Transverse colon (tissue), 4 donors: ENCODE measurements at regions not wholly inside any gene's neighbourhood (a gene's known extent, or its start where the extent isn't known, plus 50 kb on each side); places are given as distances from the start of the nearest gene placed in this dataset.
A peak's percentile ranks its signal among the peaks of the same experiment; 100 is the strongest.
"Not testable (repeated sequence)": the region's sequence is repeated elsewhere in the genome, so short reads cannot be mapped to it uniquely, and the experiment has no call there.

Source experiments
- DNase-seq: peaks from one replicate; pipeline ENCODE4 v3.0.0-alpha.2; 2019
- H3K27ac ChIP-seq, 4 donors: fragments of 200-600 bp; sonication (generic); 2 replicates each; pipeline ENCODE4 v1.5.1; 2016 to 2018; ENCODE audit warnings: inconsistent platforms in 4 of 4
- H3K27me3 ChIP-seq: fragments of 200-600 bp; sonication (generic); 2 replicates; pipeline ENCODE4 v1.5.1; 2017; ENCODE audit warnings: inconsistent platforms
- H3K36me3 ChIP-seq, 4 donors: fragments of 200-600 bp; sonication (generic); 2 replicates each; pipeline ENCODE4 v1.5.1; 2017 to 2019; ENCODE audit warnings: inconsistent platforms in 4 of 4
- H3K4me1 ChIP-seq, 4 donors: fragments of 200-600 bp; sonication (generic); 2 replicates each; pipeline ENCODE4 v1.5.1; 2017 to 2020; ENCODE audit warnings: inconsistent platforms in 4 of 4
- H3K4me3 ChIP-seq, 4 donors: fragments of 200-600 bp; sonication (generic); 1 replicate in 1 of 4; 2 replicates in 3 of 4; pipeline versions ENCODE4 v1.5.1 to v1.6.1; 2017 to 2019; ENCODE audit warnings: inconsistent platforms in 4 of 4
- H3K9me3 ChIP-seq, 2 donors: fragments of 200-600 bp; sonication (generic); 2 replicates each; pipeline ENCODE4 v1.5.1; 2017 to 2019; ENCODE audit warnings: inconsistent platforms in 2 of 2
- EP300 ChIP-seq: sonication (generic); formaldehyde crosslinking; IDR thresholded peaks from one replicate; pipeline ENCODE4 v1.6.1; 2017; ENCODE audit warnings: antibody characterized with exemption, low read depth
- POLR2A ChIP-seq: fragments of 450-650 bp; IDR thresholded peaks from one replicate; pipeline ENCODE4 v1.6.1; 2016; ENCODE audit warnings: antibody characterized with exemption, mild to moderate bottlenecking, moderate library complexity
- POLR2AphosphoS5 ChIP-seq, 3 donors: sonication (generic); formaldehyde crosslinking; IDR thresholded peaks; one replicate each; pipeline ENCODE4 v1.6.1; 2016; ENCODE audit warnings: antibody characterized with exemption in 3 of 3
- WGBS, 2 donors: methylation state at CpG; one replicate each; pipeline ENCODE4 v1.1.5; 2018; ENCODE audit warnings: low coverage in 1 of 2; 5-methylcytosine and 5-hydroxymethylcytosine counted together
- in situ Hi-C, 4 donors: fragments of 200-750 bp; cut with MboI; loops; one replicate each; pipeline versions ENCODE4 v1.15.0 to v1.15.1; 2017; ENCODE audit warnings: low sequenced_read_pairs in 3 of 4, low pct_ligation_motif_present in 1 of 4, low pct_unique_long_range_greater_than_20kb in 1 of 4
- intact Hi-C: fragments of 100-400 bp; cut with DNase I; formaldehyde crosslinking; loops from one replicate; pipeline ENCODE4 v1.15.1; 2023; ENCODE audit warnings: low total_unique reads
- TF ChIP-seq, protein P1 (sequence below), 5 experiments: fragments of 200-600 bp in 3 of 5; fragments of 450-650 bp in 2 of 5; sonication (generic) in 3 of 5; IDR thresholded peaks; 1 replicate in 2 of 5; 2 replicates in 3 of 5; pipeline ENCODE4 v1.5.1; 2016 to 2017; ENCODE audit warnings: antibody characterized with exemption in 5 of 5, inconsistent platforms in 3 of 5, mild to moderate bottlenecking in 2 of 5, moderate library complexity in 1 of 5

DNA sequence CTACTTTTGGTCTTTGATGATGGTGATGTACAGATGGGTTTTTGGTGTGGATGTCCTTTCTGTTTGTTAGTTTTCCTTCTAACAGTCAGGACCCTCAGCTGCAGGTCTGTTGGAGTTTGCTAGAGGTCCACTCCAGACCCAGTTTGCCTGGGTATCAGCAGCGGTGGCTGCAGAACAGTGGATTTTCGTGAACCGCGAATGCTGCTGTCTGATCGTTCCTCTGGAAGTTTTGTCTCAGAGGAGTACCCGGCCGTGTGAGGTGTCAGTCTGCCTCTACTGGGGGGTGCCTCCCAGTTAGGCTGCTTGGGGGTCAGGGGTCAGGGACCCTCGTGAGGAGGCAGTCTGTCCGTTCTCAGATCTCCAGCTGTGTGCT is 56.6 kb upstream of the TNFAIP8 start:
- WGBS, 2 donors: 89% methylated on average over 9 of the region's 9 CpGs; no CpG with 5 or more reads in 1 of the 2 donors

DNA sequence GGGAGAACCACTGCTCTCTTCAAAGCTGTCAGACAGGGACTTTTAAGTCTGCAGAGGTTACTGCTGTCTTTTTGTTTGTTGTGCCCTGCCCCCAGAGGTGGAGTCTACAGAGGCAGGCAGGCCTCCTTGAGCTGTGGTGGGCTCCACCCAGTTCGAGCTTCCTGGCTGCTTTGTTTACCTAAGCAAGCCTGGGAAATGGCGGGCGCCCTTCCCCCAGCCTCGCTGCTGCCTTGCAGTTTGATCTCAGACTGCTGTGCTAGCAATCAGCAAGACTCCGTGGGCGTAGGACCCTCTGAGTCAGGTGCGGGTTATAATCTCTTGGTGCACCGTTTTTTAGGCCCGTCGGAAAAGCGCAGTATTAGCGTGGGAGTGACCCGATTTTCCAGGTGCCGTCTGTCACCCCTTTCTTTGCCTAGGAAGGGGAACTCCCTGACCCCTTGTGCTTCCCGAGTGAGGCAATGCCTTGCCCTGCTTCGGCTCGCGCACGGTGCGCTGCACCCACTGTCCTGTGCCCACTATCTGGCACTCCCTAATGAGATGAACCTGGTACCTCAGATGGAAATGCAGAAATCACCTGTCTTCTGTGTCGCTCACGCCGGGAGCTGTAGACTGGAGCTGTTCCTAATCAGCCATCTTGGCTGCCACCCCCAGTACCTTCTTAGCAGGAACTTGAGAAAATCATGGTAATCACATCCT is 56.1 kb upstream of the TNFAIP8 start:
- H3K36me3 ChIP-seq, H3K4me3 ChIP-seq, H3K9me3 ChIP-seq, in situ Hi-C loops, intact Hi-C loops, H3K27me3 ChIP-seq: not testable (repeated sequence)
- WGBS, 2 donors: 73 to 90% methylated on average over 11 to 23 of the region's 23 CpGs
- DNase-seq: peak; percentile 47
- Histone ChIP-seq H3K4me1 (peaks cover 3 to 20% (median 7%) of the 10 kb centered on the region in 4 donors), H3K27ac (peak overlapping the region in 1 of 4 donors; percentile 30)

More for the DNA sequence above, 56.6 kb upstream of the TNFAIP8 start:
- peaks cover 3 to 16% (median 7%) of the 10 kb centered on the region in 4 donors for H3K4me1 ChIP-seq
- H3K9me3 ChIP-seq, DNase-seq, H3K27ac ChIP-seq, H3K4me3 ChIP-seq, H3K36me3 ChIP-seq, intact Hi-C loops, H3K27me3 ChIP-seq, in situ Hi-C loops: not testable (repeated sequence)

DNA sequence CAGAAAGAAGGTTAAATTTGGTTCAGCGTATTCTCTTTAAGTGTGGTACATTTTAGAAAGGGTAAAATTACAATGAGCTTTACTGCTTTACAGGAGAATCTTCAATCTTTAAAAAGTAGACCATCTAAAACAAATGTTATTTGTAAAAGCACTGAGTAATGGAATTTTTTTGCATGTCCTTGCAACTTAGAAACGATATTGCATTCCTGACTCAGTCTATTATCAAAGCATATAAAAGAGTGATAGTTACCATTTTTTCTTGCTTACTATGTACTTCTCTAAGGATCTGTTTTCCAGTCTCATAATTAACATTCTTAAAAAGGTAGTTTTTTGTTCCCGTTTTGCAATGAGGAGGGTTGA is 55.5 kb upstream of the TNFAIP8 start:
- Histone ChIP-seq H3K9me3 (no peaks in the 10 kb centered on the region), H3K36me3 (no peaks in the 10 kb centered on the region), H3K27ac (peak overlapping the region in 1 of 4 donors; percentile 30), H3K27me3 (no peaks in the 10 kb centered on the region), H3K4me1 (peaks cover 3 to 22% (median 7%) of the 10 kb centered on the region in 4 donors), H3K4me3 (no peak overlapping the region)
- no peak for DNase-seq
- in situ Hi-C loops (no loop called here), intact Hi-C loops (no loop called here)
- no peak for TF ChIP-seq POLR2A
- no peak for TF ChIP-seq EP300
- no peak for TF ChIP-seq POLR2AphosphoS5 (IDR thresholded peaks at IDR 0.05)
- TF ChIP-seq, protein P1, sequence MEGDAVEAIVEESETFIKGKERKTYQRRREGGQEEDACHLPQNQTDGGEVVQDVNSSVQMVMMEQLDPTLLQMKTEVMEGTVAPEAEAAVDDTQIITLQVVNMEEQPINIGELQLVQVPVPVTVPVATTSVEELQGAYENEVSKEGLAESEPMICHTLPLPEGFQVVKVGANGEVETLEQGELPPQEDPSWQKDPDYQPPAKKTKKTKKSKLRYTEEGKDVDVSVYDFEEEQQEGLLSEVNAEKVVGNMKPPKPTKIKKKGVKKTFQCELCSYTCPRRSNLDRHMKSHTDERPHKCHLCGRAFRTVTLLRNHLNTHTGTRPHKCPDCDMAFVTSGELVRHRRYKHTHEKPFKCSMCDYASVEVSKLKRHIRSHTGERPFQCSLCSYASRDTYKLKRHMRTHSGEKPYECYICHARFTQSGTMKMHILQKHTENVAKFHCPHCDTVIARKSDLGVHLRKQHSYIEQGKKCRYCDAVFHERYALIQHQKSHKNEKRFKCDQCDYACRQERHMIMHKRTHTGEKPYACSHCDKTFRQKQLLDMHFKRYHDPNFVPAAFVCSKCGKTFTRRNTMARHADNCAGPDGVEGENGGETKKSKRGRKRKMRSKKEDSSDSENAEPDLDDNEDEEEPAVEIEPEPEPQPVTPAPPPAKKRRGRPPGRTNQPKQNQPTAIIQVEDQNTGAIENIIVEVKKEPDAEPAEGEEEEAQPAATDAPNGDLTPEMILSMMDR (IDR thresholded peaks at IDR 0.05): no peak
- WGBS, 2 donors: 82 to 85% methylated on average over 3 of the region's 3 CpGs

DNA sequence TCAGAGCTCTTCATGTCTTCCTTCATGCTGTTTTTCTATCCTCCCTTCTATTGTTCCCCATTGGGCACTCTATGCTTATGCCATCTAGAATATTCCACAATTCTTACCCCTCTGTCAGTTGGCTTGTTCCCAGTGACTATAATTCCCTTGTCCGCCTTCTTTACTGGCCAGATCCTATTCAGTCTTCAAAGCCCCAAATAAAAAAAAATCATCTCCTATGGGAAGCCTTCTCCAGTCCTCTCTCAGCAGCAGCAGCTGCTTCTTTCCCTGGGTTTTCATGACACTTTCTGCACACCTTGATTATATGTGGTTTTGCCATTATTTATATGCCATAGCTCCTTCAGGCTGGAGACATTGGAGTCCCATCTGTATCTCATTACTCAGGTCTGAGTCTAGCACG is 54.6 kb upstream of the TNFAIP8 start:
- TF ChIP-seq EP300 (no peak), POLR2AphosphoS5 (IDR thresholded peaks at IDR 0.05) (no peak), POLR2A (no peak)
- TF ChIP-seq, protein P1 (IDR thresholded peaks at IDR 0.05): no peak
- DNase-seq: no peak
- H3K9me3 ChIP-seq: no peaks in the 10 kb centered on the region
- WGBS, 2 donors: 91 to 100% methylated on average over 2 of the region's 2 CpGs
- H3K27ac ChIP-seq: no peak overlapping the region
- H3K4me3 ChIP-seq: no peak overlapping the region
- H3K4me1 ChIP-seq: peaks cover 3 to 22% (median 7%) of the 10 kb centered on the region in 4 donors
- intact Hi-C loops: no loop called here
- in situ Hi-C loops: no loop called here
- H3K36me3 ChIP-seq: no peaks in the 10 kb centered on the region
- H3K27me3 ChIP-seq: no peaks in the 10 kb centered on the region

DNA sequence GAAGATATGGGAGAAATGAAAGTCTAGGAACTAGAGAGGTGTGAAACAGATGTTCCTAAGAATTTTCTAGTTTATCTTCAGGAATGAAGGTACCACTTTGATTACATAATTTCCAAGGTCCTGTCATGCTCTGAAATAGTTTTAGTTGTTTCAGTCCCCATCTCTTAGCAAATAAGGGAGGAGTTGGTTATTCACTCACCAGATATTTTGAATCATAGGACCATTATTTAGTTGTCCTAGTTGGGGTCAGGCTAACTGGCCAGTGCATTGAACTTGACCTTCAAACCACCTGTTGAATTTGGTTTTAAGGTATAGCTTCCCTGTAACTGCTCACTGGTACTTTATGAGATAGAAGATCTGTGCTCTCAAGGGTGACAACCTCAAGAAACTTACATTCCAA is 53.9 kb upstream of the TNFAIP8 start:
- peaks cover 3 to 22% (median 7%) of the 10 kb centered on the region in 4 donors for H3K4me1 ChIP-seq

DNA sequence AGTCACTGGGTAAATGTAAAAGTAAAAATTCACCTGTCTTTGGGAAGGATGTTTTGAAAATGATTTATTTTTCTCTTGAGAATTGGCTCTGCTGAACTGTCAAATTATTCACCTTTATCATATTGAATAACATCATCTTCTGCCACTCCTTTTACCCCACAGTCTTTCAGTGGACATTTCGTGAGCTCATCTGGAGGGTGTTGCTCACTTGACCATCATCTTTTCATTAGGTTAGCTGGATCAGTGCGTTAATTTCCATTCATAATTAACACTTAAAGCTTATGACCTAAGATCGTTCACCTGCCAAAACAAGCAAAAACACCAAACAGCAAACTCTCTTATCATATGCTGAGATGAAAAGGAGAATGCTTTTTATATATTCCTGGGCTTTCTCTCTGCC is 53.4 kb upstream of the TNFAIP8 start:
- Histone ChIP-seq H3K36me3 (no peaks in the 10 kb centered on the region), H3K4me3 (no peak overlapping the region), H3K27me3 (no peaks in the 10 kb centered on the region), H3K4me1 (peaks cover 3 to 22% (median 7%) of the 10 kb centered on the region in 4 donors), H3K27ac (peak overlapping the region in 1 of 4 donors; percentile 18), H3K9me3 (no peaks in the 10 kb centered on the region)
- no peak for DNase-seq
- intact Hi-C loops (no loop called here), in situ Hi-C loops (no loop called here)
- TF ChIP-seq EP300 (no peak), POLR2AphosphoS5 (IDR thresholded peaks at IDR 0.05) (no peak), POLR2A (no peak)
- TF ChIP-seq, protein P1 (IDR thresholded peaks at IDR 0.05): no peak
- 81 to 84% methylated on average over 3 of the region's 3 CpGs for WGBS, 2 donors

More for the DNA sequence above, 53.9 kb upstream of the TNFAIP8 start:
- Histone ChIP-seq H3K9me3 (no peaks in the 10 kb centered on the region), H3K36me3 (no peaks in the 10 kb centered on the region), H3K27ac (no peak overlapping the region), H3K27me3 (no peaks in the 10 kb centered on the region), H3K4me3 (no peak overlapping the region)
- no peak for TF ChIP-seq POLR2A
- TF ChIP-seq POLR2AphosphoS5 (IDR thresholded peaks at IDR 0.05): no peak
- TF ChIP-seq EP300: no peak
- no peak for DNase-seq
- intact Hi-C loops (no loop called here), in situ Hi-C loops (no loop called here)
